GM20000 (cell line): ENCODE measurements at regions not wholly inside any gene's neighbourhood (a gene's known extent, or its start where the extent isn't known, plus 50 kb on each side); places are given as distances from the start of the nearest gene placed in this dataset.

ENCODE experiments used
- DNase-seq: peaks from one replicate; pipeline ENCODE4 v3.0.0; 2012; ENCODE audit warnings: low spot score
- TF ChIP-seq, protein P1 (sequence below): IDR thresholded peaks from 2 replicates; pipeline ENCODE4 v1.5.1; 2012; ENCODE audit warnings: mild to moderate bottlenecking, control low read depth; ENCODE audit errors: extremely low read depth, missing control alignments

DNA sequence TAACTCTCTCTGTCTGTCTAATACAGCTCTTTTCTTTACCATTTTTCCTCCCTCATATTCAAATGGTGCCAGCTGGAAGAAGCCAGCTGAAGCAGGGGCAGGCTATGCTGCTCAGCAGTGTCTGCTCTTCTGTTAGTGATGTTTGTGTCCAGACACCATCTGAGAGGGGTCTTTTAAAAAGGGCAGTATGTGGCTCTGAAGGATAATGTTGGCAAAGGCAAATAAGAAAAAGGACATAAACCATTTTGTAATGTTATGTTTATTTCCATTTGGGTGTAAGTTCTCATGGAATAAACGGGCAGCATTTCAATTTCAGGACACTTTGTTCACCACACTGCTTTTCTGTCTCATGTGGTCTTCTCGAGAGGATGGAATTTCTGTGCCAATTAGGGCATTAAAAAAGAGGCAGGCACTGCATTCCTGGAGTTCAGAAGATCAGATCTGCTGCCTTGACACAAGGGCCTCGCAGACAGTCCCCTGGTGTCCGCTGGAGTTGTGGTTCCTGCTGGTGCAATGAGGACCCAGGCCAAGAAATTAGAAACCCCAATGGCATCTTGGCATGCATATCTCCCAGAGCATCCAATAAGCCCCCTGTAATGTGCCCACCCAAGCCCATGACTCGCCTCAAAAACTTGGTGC lies 109.0 kb upstream of the ELMO1 start:
- TF ChIP-seq, protein P1, sequence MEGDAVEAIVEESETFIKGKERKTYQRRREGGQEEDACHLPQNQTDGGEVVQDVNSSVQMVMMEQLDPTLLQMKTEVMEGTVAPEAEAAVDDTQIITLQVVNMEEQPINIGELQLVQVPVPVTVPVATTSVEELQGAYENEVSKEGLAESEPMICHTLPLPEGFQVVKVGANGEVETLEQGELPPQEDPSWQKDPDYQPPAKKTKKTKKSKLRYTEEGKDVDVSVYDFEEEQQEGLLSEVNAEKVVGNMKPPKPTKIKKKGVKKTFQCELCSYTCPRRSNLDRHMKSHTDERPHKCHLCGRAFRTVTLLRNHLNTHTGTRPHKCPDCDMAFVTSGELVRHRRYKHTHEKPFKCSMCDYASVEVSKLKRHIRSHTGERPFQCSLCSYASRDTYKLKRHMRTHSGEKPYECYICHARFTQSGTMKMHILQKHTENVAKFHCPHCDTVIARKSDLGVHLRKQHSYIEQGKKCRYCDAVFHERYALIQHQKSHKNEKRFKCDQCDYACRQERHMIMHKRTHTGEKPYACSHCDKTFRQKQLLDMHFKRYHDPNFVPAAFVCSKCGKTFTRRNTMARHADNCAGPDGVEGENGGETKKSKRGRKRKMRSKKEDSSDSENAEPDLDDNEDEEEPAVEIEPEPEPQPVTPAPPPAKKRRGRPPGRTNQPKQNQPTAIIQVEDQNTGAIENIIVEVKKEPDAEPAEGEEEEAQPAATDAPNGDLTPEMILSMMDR = no peak
- no peak for DNase-seq

GRCh38 chr7:37558320-37559096 lies 109.8 kb upstream of the ELMO1 start:
- TF ChIP-seq, protein P1 = no peak
- DNase-seq = no peak

DNA sequence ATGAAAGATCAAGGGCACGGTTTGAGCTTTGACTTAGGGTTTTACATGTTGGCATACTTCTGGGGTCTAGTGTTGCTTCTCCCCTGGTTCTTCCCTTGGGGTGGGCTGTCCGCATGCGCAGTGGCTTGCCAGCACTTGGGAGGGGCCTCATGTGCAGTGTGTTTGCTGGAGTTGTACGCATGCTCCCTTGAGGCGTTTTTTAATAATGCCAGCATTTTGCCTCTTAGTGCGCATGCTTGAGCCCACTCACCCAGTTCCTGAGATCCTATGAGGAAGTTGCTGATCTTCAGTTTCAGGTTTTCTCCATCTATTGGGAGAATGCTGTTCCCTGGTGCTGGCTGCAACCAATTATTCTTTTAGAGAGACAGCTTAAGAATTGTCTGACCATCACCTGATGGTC lies 113.4 kb upstream of the GPR141 start:
- TF ChIP-seq, protein P1 = no peak
- no peak for DNase-seq

DNA sequence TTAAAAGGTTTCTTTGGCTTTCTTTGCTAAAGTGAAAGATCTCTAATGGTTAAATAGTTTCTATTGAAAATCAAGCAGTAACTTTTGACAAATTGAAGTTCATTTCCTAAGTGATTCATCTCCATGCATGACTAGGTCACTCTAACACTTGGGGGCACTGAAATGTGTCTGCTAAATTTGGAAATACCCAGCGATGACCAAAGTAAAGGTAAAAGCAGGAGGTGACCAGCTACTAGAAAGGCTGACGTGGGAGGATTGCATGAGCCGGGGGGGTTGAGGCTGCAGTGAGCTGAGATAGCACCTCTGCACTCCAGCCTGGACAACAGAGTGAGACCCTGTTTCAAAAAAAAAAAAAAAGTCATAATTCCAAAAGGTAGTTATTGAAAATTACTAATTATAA lies 111.8 kb upstream of the GPR141 start:
- TF ChIP-seq, protein P1 = no peak
- DNase-seq = no peak

- TF ChIP-seq, protein P1 = no peak
Observed at GRCh38 chr7:37577412-37577811, 106.2 kb upstream of the GPR141 start.

DNA sequence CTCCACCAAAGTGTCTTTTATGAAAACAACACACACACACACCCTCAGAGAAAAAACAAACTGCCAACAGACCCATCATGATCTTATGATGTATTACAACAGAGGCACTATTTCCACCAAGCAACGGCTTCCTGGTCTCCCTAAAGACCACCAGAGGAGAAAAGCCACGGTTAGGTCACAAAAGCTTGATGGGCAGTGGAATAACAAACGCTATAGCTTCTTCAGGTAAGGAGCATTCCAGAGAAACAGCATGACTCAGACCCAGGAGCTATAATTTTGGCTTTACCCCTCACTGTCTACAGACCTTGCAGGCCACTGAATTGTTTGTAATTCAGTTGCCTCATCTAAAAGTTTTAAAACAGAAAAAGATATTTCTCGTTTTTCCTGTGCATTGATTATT lies 105.7 kb upstream of the GPR141 start:
- no peak for DNase-seq
- TF ChIP-seq, protein P1 = no peak

More at GRCh38 chr7:37577412-37577811, 106.2 kb upstream of the GPR141 start:
- no peak for DNase-seq

DNA sequence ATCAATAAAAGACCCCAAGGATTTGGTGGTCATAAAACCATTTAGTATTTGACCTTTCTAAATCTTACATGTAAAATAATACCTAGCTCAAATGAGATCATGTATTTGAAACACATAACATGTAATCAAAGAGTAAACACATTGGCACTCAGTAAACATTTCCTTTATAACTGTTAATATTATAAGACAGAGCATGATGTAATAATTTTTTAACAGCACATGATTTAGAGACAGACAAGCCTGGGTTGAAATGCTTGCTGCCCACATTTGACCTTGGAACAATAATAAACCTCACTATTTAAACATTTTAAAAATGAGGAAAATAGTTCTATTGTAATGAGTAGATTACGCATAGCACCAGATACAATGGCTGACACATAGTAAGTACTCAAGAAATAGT lies 105.2 kb upstream of the GPR141 start:
- no peak for DNase-seq
- TF ChIP-seq, protein P1 = no peak
